ENCODE measurements at regions not wholly inside any gene's neighbourhood (a gene's known extent, or its start where the extent isn't known, plus 50 kb on each side); places are given as distances from the start of the nearest gene placed in this dataset.

DNA sequence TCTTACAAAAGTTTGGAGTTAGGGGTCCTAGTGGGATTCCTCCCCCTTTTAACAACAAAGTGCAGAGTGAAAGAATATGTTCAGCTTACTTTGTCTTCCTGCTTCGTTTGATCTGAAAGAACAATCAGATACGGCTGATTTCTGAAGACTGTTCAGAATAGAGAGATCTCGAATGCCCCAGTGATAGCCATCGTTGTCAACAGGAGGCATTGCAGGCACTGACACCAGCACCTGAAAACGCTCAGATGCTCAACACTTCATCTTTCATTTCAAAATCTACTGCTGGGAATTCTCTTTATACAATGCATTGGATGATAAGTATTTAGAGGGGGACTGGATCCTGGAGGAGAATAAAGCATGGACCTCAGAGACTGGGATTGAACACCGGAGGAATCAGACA is 186.3 kb upstream of the TENM3 start:
- Histone ChIP-seq H3K27me3 (no peaks in the 10 kb centered on the region), H3K4me3 (no peak overlapping the region), H3K9me3 (no peaks in the 10 kb centered on the region), H3K36me3 (no peaks in the 10 kb centered on the region), H3K27ac (no peak overlapping the region), H3K4me1 (no peaks in the 10 kb centered on the region)
- TF ChIP-seq EP300 (IDR thresholded peaks at IDR 0.05) (no peak), POLR2A (IDR thresholded peaks at IDR 0.05) (no peak)
- TF ChIP-seq, protein P1, sequence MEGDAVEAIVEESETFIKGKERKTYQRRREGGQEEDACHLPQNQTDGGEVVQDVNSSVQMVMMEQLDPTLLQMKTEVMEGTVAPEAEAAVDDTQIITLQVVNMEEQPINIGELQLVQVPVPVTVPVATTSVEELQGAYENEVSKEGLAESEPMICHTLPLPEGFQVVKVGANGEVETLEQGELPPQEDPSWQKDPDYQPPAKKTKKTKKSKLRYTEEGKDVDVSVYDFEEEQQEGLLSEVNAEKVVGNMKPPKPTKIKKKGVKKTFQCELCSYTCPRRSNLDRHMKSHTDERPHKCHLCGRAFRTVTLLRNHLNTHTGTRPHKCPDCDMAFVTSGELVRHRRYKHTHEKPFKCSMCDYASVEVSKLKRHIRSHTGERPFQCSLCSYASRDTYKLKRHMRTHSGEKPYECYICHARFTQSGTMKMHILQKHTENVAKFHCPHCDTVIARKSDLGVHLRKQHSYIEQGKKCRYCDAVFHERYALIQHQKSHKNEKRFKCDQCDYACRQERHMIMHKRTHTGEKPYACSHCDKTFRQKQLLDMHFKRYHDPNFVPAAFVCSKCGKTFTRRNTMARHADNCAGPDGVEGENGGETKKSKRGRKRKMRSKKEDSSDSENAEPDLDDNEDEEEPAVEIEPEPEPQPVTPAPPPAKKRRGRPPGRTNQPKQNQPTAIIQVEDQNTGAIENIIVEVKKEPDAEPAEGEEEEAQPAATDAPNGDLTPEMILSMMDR (IDR thresholded peaks at IDR 0.05), result no peak
- 78% methylated on average over 6 of the region's 6 CpGs for WGBS
- no peak for DNase-seq (ENCODE audit: low spot score in 2 of 2)

DNA sequence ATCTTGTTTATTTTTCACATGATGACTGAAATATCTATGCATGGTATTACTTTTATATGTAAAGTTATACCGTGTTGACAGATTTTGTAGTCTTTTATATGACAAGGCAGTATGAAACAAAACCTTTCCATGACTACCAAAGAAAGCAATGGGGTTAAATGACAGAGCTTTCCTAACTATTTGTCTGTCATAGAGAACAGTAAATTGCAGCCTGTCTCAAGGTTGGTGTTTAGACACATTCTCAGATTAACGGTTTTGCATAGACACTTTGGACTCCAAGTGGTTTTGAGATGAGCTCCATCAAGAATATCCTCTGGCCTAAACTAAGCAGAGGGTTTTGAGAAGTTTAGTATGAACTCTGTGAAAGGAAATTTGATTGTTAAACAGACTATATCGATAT is 180.7 kb upstream of the TENM3 start:
- no peaks in the 10 kb centered on the region for H3K4me1 ChIP-seq
- no peak for DNase-seq (ENCODE audit: low spot score in 2 of 2)

DNA sequence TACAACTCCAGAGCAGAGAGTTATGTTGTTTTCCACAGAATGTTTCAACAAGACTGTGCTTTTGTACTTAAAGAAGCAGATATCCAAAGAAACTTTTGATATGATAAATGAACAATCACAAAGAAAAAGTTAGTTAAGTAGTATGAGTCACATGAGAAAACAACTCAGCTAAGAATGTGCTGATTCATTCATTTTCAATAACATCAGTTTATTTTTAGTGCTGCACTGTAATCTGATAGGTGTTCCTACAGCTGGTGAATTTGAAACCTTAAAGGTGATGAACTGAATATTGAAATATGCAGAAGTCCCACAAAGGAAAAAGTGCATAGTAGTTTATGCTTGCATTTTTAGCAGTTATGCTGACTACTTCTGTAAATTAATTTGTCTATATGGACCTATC is 180.3 kb upstream of the TENM3 start:
- Histone ChIP-seq H3K4me3 (no peak overlapping the region), H3K36me3 (no peaks in the 10 kb centered on the region), H3K4me1 (no peaks in the 10 kb centered on the region), H3K9me3 (no peaks in the 10 kb centered on the region), H3K27me3 (no peaks in the 10 kb centered on the region), H3K27ac (no peak overlapping the region)
- TF ChIP-seq EP300 (IDR thresholded peaks at IDR 0.05) (no peak), POLR2AphosphoS5 (IDR thresholded peaks at IDR 0.05) (no peak), POLR2A (IDR thresholded peaks at IDR 0.05) (no peak)
- TF ChIP-seq, protein P1 (IDR thresholded peaks at IDR 0.05), result no peak
- no peak for DNase-seq (ENCODE audit: low spot score in 2 of 2)

More for the DNA sequence above, 180.7 kb upstream of the TENM3 start:
- Histone ChIP-seq H3K27ac (no peak overlapping the region), H3K36me3 (no peaks in the 10 kb centered on the region), H3K4me3 (no peak overlapping the region), H3K27me3 (no peaks in the 10 kb centered on the region), H3K9me3 (no peaks in the 10 kb centered on the region)
- TF ChIP-seq EP300 (IDR thresholded peaks at IDR 0.05), result no peak
- TF ChIP-seq POLR2AphosphoS5 (IDR thresholded peaks at IDR 0.05), result no peak
- TF ChIP-seq, protein P1 (IDR thresholded peaks at IDR 0.05), result no peak
- no peak for TF ChIP-seq POLR2A (IDR thresholded peaks at IDR 0.05)
- 65% methylated on average over 3 of the region's 3 CpGs for WGBS

DNA sequence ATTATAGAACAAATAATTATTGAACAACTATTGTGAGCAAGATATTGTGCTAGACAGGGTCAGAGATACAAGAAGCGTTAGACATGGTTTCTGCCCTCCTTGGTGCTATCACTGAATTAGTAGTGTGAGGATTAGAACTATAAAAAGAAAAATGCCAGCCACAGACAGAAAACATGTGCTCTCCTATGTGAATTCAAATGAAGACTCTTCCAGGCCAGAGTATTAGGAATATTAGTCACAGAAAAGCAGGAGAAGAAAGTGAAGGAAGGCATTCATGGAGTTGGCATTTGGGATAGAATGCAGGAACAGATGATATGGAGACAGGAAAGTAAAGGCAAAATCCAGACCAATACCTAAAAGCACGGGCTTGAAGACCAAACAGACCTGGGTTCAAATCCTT is 179.6 kb upstream of the TENM3 start:
- Histone ChIP-seq H3K4me1 (no peaks in the 10 kb centered on the region), H3K9me3 (no peaks in the 10 kb centered on the region), H3K27ac (no peak overlapping the region), H3K27me3 (no peaks in the 10 kb centered on the region), H3K36me3 (no peaks in the 10 kb centered on the region), H3K4me3 (no peak overlapping the region)
- WGBS, result 95% methylated on average over 2 of the region's 2 CpGs
- no peak for DNase-seq (ENCODE audit: low spot score in 2 of 2)
- no peak for TF ChIP-seq EP300 (IDR thresholded peaks at IDR 0.05)
- TF ChIP-seq POLR2AphosphoS5 (IDR thresholded peaks at IDR 0.05), result no peak
- no peak for TF ChIP-seq POLR2A (IDR thresholded peaks at IDR 0.05)
- TF ChIP-seq, protein P1 (IDR thresholded peaks at IDR 0.05), result no peak

DNA sequence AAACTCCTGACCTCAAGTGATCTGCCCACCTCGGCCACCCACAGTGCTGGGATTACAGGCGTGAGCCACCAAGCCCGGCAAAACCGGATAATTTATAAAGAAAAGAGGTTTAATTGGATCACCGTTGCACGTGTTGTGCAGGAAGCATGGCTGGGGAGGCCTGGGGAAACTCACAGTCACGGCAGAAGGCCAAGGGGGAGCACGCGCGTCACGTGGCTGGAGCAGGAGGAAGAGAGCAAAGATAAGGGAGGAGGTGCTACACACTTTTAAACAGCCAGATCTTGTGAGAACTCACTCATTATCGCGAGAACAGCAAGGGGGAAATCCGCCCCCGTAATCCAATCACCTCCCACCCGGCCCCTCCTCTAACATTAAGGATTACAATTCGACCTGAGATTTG is 177.9 kb upstream of the TENM3 start:
- Histone ChIP-seq H3K9me3 (no peaks in the 10 kb centered on the region), H3K27me3 (no peaks in the 10 kb centered on the region), H3K4me1 (no peaks in the 10 kb centered on the region), H3K4me3 (no peak overlapping the region), H3K27ac (no peak overlapping the region), H3K36me3 (no peaks in the 10 kb centered on the region)
- WGBS, result 83% methylated on average over 17 of the region's 17 CpGs
- TF ChIP-seq, protein P1 (IDR thresholded peaks at IDR 0.05), result no peak
- TF ChIP-seq POLR2AphosphoS5 (IDR thresholded peaks at IDR 0.05) (no peak), EP300 (IDR thresholded peaks at IDR 0.05) (no peak), POLR2A (IDR thresholded peaks at IDR 0.05) (no peak)
- DNase-seq (ENCODE audit: low spot score in 2 of 2), result no peak
